PC-3 (cell line): ENCODE measurements at regions not wholly inside any gene's neighbourhood (a gene's known extent, or its start where the extent isn't known, plus 50 kb on each side); places are given as distances from the start of the nearest gene placed in this dataset.

Experiments
- CTCF ChIP-seq: fragments of 300-600 bp; sonication (generic); conservative IDR thresholded peaks from 2 replicates; pipeline ENCODE4 v1.5.1; 2017; ENCODE audit warnings: antibody characterized with exemption, low read depth, mild to moderate bottlenecking, low read length
- EZH2 ChIP-seq: fragments of 300-600 bp; sonication (generic); IDR thresholded peaks from one replicate; pipeline ENCODE4 v1.6.1; 2017; ENCODE audit warnings: antibody characterized with exemption, mild to moderate bottlenecking, low read length; ENCODE audit not compliant: unreplicated experiment

- TF ChIP-seq CTCF (no peak), EZH2 (no peak)
Observed at GRCh38 chr4:181529537-181529936, 713.7 kb upstream of the TENM3 start.
